Stimulated activated CD8-positive, alpha-beta memory T cell treated with anti-CD3 and anti-CD28 coated beads, Interleukin-4, amount 100 ng/mL, for 1 hour (primary cell): ENCODE measurements at regions not wholly inside any gene's neighbourhood (a gene's known extent, or its start where the extent isn't known, plus 50 kb on each side); places are given as distances from the start of the nearest gene placed in this dataset.
"Not testable (repeated sequence)": the region's sequence is repeated elsewhere in the genome, so short reads cannot be mapped to it uniquely, and the experiment has no call there.

ENCODE experiments used
- DNase-seq, 2 donors: peaks; one replicate each; pipeline ENCODE4 v3.0.0-alpha.2; 2020; ENCODE audit warnings: low read depth in 2 of 2, low spot score in 1 of 2

GRCh38 chr3:14252321-14253021, 73.9 kb downstream of the LSM3 start:
- no peak for DNase-seq

- no peak for DNase-seq
Measured at GRCh38 chr3:14253022-14253706, 74.5 kb downstream of the LSM3 start.

GRCh38 chr3:14253707-14254382, 75.2 kb downstream of the LSM3 start:
- DNase-seq: no peak

GRCh38 chr3:14254812-14255702, 76.4 kb downstream of the LSM3 start:
- no peak for DNase-seq

- no peak for DNase-seq
Measured at GRCh38 chr3:14256046-14256445, 77.4 kb downstream of the LSM3 start.

DNA sequence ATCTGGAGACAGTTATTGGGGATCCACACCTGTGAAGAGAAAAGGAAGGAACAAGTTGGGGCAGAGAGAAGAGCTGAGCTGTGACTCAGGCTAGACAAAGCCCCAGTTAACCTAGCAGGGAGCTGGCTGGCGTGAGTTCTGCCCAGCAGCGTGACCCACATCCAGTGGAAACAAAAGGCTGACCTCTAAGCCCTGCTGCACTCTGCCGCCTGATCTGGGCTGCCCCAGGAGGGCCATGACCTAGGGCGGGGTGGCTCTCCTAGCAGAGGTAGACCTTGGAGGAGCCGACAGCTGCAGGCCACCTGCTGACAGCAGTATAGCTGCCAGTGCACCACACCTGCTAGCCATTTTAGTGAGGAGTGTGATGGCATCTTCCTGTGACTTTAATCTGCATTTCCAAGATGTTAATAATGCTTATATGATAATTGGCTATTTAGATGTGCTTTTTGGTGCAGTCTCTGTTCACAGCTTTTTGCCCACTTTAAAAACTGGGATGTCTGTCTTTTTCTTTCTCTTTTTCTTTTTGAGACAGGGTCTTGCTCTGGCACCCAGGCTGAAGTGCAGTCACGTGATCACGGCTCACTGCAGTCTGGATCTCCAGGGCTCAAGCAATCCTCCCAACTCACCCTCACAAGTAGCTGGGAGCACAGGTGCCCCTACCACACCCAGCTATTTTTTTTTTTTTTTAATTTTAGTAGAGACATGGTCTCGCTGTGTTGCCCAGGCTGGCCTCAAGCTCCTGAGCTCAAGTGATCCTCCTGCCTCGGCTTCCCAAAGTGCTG, 78.1 kb downstream of the LSM3 start:
- no peak for DNase-seq

DNA sequence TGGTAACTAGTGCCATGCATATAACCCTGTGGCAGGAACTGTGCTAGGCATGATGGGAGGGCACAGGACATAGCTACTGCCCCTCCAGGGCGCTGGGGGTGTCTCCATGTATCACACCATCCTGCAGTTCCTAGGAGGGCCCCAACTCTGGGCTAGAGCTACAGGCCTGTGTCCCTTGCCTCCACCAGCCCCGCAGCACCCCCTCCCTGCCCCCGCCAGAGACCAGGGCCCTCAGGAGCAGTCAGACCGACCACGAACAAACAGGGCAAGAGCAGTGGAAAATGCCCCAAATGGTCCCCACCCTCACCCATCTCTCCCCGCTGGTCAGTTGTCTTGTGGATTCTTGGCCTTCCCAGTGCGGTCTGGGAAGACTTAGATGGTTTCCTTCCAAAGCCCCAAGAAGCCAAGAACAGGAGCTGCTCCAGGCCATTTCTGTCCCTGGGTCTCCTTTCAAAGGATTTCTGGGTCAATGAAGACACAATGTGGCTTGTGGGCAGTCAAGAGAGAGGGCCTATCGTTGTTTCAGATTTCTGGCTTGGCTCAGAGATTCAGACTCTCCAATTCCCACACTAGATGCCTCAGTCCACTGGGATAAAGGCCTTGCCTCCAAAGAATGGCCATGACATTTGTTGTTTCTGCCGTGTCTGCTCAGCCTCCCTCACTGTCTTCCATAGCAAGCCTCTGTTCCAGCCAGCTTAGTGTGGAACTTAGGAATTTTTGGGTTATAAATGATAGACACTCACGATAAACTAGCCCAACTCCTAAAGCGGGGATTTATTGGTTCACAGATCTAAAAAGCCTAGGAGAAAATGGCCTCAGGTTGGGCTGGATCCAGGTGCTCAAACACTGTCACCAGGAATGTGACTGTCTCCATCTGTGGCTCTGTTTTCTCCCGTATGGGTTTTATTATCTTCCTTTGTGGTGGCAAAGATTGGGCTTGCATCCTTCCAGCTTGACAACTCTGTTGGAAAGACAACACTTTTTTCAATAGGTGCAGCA, 80.6 kb downstream of the LSM3 start:
- no peak for DNase-seq

GRCh38 chr3:14260463-14260862, 81.8 kb downstream of the LSM3 start:
- no peak for DNase-seq

- peak; percentile 49 to 63 for DNase-seq
Measured at GRCh38 chr3:14261229-14261628, 82.6 kb downstream of the LSM3 start.

GRCh38 chr3:14262212-14262611, 83.6 kb downstream of the LSM3 start:
- no peak for DNase-seq

DNA sequence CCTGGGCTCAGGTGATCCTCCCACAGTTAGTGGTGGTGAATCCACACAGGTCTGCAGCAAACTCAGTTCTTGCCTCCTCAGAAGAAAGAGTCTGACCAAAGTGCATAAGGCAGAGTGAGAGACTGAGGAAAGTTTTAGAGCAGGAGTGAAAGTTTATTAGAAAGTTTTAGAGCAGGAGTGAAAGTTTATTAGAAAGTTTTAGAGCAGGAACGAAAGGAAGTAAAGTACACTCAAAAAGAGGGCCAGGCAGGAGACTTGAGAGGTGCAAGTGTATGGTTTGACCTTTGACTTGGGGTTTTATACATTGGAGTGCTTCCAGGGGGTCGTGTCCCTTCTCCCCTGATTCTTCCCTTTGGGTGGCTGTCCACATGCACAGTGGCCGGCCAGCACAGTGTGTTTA, 84.2 kb downstream of the LSM3 start:
- DNase-seq: no peak

GRCh38 chr3:14263317-14264005, 84.8 kb downstream of the LSM3 start:
- DNase-seq: no peak

DNA sequence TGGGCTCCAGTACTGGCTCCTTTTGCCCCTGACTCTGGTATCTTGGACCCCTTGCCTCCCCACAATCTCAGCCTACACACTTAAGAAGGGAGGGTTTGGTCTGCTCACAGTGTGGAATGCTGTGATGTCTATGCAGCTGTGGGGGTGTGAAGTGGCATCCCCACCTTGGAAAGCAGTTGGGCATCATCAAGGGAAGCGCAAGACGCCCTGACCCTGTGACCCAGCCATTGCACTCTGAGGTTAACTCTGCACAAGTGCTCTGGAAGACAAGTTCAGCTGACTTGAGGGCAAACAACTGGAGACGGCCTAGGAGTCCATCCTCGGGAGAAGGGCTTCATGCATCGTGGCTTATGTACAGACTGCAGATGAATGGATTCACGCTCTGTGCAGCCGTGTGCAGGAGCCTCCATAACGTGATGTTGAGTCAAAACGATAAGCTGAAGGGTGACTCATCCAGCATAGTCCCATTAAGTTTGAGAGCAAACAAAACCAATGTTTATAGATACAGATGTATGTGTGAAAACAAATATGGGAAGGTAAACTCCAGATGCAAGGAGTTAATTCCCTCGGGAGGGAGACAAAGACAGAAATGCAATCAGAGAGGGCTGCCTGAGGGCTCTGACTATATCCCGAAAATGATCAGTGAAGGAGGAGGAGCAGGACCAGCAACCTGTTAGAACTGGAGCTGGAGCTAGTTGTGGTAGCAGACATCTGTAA, 86.8 kb downstream of the LSM3 start:
- DNase-seq: no peak

- DNase-seq: no peak
Measured at GRCh38 chr3:14266361-14266760, 87.7 kb downstream of the LSM3 start.

DNA sequence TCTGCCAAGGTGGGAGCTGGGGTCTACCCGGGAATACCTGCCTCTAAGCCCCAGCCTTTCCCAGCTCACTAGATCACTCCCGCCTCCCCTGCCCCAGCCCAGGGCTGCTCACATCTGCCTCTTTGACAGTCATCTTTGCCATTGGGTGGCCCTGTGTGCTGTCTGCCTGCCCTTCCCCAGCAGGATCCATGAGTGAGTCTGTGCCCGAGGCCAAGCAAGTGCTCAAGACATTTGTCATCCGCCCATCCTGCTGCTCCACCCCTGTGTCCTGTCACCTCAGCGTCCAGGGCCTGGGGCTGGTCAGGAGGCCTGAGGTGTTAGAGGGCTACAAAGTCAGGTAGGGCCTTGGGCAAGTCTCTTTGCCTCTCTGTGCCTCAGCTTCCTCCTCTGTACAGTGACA, 89.4 kb downstream of the LSM3 start:
- DNase-seq: no peak

DNA sequence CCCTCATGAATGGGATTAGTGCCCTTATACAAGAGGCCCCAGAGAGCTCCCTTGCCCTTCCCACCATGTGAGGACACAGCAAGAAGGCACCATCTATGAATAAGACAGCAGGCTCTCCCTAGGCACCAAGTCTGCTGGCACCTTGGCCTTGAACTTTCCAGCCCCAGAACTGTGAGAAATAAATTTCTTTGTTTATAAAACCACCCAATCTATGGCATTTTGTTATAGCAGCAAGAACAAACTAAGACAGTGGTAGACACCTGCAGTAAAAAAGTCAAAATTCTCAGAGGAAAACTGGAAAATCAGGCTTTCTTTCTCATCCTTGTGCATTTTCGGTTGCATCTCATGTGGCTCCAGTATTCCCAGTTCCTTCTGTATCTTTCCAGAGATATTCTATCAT, 90.3 kb downstream of the LSM3 start:
- no peak for DNase-seq

GRCh38 chr3:14272041-14272958, 93.7 kb downstream of the LSM3 start:
- not testable (repeated sequence) for DNase-seq
